ENCODE measurements at regions not wholly inside any gene's neighbourhood (a gene's known extent, or its start where the extent isn't known, plus 50 kb on each side); places are given as distances from the start of the nearest gene placed in this dataset.
"Not testable (repeated sequence)": the region's sequence is repeated elsewhere in the genome, so short reads cannot be mapped to it uniquely, and the experiment has no call there.

DNA sequence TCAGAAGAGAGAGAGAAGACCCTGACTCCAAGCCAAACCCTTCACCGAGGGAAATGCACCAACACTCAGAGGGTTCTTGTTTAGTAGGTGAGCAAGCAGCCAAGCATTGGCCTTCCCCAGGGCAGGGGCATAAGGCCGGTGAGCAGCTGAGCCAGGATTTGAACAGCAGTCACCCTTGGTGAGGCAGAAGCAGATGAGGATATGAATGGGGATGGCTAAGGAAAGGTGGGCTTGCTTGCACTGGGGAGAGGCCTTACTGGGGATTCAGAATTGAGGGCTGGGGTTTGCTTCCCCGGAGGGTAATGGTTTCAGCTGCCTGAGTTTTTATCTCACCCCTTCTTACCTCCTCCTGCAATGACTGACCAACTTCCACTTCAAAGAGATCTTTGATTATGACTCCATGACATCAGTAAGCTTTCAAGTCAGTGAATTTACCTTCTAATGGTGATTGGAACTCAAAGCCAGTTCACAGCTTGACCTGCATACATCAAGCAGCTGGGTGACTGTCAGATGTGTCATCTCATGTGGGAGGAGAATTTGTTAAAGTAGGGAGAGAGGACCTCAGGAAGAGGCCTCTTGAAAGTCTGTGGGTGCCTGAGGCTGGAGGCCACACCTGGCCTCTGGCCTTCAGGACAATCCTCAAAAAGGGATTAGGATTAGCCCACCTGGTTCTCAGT is 114.5 kb upstream of the PLGLB2 start:
- DNase-seq = not testable (repeated sequence)

DNA sequence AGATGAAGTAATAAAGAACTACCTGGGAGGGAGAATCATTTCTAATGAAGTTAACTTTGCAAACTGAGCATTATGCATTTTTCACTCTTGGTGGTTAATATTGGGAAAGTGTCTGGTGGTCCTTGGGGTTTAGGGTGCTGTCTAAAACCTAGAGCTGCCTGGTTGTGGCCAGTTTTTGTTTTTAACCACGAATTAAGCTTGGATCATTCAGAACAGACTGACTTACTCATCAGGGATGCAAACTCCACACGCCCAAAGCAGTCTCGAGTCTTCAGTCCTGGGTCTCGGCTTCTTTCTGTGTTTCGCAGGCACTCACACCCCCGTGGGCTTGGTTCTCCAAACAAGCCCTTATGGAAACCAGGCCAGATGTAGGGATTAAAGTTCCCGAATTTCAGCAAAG is 113.8 kb upstream of the PLGLB2 start:
- DNase-seq = not testable (repeated sequence)

DNA sequence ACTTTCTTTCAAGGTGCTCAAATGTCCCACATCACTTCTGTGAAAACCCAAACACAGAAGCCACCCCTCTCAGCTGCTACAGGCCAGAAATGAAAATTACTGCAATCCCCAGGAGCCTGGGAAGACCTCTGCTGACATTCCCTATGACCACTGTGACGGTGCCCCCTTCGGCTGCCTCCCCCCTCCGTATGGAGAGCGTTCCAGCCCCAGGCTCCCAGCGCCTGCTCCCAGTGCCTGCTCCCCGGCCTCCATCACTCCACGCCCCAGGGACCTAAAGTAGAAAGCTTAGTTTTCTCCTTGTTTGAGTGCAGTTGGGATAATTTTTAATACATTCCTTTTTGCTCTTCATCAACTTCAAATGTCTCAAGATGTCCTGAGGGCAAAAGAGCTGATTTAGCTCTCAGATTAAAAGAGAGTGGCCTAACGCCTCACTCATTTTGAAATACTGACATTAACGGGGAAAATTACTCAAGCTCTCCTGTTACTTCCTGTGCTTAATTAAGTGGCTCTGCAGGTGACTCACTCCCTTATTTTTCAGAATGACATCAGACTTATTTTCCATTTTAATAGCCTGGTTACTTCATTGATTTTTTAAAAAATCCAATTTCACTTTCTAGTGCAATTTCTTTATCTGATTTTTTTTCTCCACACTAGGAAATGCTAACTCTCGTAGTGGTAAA is 112.8 kb upstream of the PLGLB2 start:
- not testable (repeated sequence) for DNase-seq

- not testable (repeated sequence) for DNase-seq
Observed at GRCh38 chr2:87636246-87636645, 111.6 kb upstream of the PLGLB2 start.

DNA sequence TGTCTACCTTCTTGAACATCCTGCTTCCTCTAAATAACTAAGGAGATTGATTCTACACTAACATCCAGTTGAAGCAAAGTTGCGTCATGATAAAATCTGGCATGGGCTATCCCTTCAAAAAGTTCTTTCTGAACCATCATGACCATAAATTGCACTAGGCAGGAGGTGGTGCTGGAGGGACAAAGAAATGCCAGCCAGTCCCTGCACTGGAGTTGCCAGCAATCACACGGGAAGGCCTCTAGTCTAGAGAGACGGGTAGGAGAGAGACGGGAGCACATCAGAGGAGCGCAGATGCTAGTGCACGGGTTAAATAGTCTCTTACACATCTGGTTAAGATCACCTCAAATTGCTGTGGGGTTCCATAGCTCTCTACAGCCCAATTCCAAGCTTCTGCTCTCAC is 111.2 kb upstream of the PLGLB2 start:
- not testable (repeated sequence) for DNase-seq

GRCh38 chr2:87637249-87637990 is 110.5 kb upstream of the PLGLB2 start:
- DNase-seq = not testable (repeated sequence)

DNA sequence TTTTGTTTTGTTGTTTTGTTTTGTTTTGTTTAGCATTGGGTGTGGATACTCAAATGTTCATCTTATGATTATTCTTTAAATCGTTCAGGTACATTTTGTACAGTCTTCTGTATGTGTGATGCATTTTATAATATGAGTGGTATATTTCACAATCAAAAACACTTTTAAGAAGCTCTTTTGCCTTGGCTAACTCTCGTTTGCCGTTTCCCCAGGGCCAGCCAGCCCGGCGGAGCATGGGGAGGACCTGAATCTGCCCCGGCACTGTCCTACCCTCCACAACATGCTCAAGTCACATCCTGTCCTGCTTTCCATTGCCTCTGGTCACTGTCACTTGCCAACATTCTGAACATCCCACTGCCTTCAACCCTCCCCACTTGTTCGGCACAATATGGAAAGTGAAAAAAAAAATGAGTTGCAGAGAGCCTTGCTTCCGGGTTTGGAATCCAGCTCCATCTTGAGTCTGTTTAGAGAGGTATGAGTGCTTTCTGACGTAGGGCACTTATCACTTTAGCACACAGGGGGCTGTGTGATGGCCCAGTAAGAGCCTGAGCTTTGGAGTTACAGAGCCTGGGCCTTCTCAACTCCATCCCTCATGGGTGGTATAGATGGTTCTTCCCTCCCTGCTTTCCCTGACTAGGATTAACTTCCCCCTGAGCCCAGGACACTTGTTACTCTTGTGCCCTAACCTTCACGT is 109.6 kb upstream of the PLGLB2 start:
- not testable (repeated sequence) for DNase-seq

DNA sequence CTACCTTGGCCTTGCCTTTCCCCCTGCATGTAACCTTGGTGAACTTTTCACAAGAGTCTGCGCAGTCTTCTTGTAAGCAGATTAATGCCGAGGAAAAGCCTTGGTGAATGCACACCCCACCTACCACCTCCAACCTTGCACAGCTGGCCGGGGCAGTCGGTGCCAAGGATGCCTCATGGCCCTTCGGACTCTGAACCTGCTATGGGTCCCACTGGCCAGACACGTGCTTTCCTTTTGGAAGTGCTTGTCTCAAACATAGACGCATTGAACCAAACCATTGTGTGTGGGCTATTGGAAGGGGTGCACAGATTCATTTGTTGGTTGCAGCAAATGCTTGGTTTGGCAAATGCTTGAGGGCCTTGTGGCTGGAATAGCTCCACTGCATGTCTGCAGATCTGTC is 109.0 kb upstream of the PLGLB2 start:
- DNase-seq = not testable (repeated sequence)

- DNase-seq = not testable (repeated sequence)
Observed at GRCh38 chr2:87639801-87640440, 108.0 kb upstream of the PLGLB2 start.

DNA sequence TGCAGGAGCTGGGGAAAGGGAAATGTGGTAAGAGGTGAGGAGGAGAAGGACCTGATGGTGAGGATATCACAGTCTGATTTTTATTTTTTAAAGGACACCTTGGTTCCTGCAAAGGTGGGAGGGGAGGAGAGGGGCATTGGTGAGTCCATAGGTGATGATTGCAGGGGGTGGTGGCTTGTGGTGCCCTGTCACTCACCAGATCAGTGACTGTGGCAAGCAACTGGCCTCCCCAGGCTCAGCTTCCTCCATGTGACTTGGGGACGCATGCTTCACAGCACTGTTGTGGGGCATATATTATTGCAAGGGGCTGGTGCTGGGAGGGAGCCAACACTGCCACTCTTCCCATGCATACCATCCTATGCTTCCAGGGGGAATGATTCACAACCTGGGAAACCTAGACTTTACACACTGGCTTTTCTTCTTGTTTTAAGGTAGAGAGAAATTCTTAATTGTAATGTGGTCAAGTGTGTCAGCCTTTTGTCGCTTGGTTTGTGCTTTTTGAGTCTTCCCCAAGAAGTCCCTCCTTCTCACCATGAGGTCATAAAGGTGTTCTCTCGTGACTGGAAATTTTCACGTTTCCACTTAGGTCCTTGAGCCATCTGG is 106.8 kb upstream of the PLGLB2 start:
- DNase-seq = not testable (repeated sequence)

DNA sequence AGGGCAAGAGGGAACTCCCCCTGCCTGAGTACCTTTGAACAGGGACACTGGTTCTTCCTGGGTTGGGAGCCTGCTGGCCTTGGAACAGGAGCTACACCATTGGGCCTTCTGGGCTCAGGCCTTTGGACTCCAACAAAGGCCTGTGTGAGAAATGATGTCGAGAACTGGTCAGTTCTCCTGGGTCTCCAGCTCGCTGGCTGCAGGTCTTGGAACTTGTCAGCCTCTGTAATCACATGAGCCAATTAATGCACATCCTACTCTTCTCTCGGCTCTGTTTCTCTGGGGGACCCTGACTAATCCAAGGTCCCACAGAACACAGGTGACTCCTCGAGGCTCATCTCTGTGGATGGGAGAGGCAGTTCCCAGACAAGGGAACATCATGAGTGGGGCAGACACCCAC is 104.7 kb upstream of the PLGLB2 start:
- DNase-seq = not testable (repeated sequence)

GRCh38 chr2:87647737-87648498 is 100.0 kb upstream of the PLGLB2 start:
- not testable (repeated sequence) for DNase-seq

DNA sequence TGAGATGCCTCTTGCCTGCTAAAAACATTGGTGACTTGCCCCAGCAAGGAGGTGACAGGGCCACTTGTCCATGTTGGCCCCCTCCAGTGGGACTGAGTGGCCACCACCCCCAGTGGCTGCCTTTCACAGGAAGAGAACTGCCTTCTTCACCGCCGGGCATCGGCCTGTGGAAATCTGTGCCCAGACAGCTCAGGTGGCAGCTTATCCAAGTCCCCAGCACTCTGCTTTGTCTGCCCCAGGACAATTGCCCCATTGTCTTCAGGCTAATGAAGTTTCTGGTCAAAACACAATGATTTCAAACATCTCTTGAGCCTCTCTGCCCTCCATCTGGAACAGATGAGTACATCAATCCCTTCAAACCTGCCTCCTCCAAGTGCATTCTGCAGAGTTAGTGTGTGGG is 99.1 kb upstream of the PLGLB2 start:
- not testable (repeated sequence) for DNase-seq

- not testable (repeated sequence) for DNase-seq
Observed at GRCh38 chr2:87649871-87650270, 98.0 kb upstream of the PLGLB2 start.

- DNase-seq = not testable (repeated sequence)
Observed at GRCh38 chr2:87650837-87651236, 97.0 kb upstream of the PLGLB2 start.

DNA sequence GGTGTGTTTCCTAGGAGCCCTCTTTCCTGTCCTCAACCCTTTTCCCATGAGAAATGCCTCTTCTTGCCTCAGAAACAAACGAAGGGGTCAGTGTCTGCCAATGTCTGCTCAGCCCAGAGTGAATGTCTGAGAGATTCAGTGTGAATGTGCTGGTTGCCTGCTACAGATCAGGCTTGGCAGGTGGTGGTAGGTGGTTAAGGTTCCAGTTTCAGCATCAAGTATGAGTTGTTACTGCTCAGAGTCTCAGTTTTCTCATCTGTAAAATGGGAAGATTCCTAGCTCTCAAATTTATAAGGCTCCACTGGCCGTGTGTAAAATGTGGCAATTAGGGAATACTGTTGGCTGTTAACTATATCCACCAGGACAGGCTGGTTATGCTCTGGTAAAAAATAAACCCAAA is 96.3 kb upstream of the PLGLB2 start:
- not testable (repeated sequence) for DNase-seq

GRCh38 chr2:87653373-87653772 is 94.5 kb upstream of the PLGLB2 start:
- DNase-seq = not testable (repeated sequence)

- DNase-seq = not testable (repeated sequence)
Observed at GRCh38 chr2:87654136-87654814, 93.6 kb upstream of the PLGLB2 start.

- DNase-seq = not testable (repeated sequence)
Observed at GRCh38 chr2:87657915-87658314, 90.0 kb upstream of the PLGLB2 start.

DNA sequence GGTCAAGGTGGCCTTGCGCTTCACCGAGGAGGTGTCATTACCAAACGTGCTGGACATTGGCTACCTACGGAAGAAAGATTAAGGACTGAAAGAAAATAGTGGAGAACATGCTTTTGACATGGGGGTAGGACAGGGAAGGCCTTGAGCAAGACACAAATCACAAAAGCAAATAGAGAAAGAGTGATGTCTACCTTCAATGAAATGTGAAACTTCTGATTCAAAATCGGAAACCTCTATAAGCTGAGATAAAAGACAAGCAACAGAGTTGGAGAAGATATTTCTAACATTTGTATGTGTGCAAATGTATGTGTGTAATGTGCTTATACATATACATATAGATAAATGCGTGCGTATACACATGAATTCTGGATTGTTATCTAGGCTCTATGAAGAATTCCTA is 89.5 kb upstream of the PLGLB2 start:
- not testable (repeated sequence) for DNase-seq

GRCh38 chr2:87658976-87659375 is 88.9 kb upstream of the PLGLB2 start:
- not testable (repeated sequence) for DNase-seq
